KMS-11 (cell line): ENCODE measurements at regions not wholly inside any gene's neighbourhood (a gene's known extent, or its start where the extent isn't known, plus 50 kb on each side); places are given as distances from the start of the nearest gene placed in this dataset.

Experiments
- H2AFZ ChIP-seq: fragments of 200-600 bp; sonication (generic); 2 replicates; pipeline ENCODE4 v1.6.1; 2016; ENCODE audit warnings: antibody characterized with exemption, mixed run types, low read depth
- H3K27ac ChIP-seq: fragments of 200-600 bp; sonication (generic); 2 replicates; pipeline ENCODE4 v1.6.1; 2016; ENCODE audit warnings: mild to moderate bottlenecking, mixed run types
- H3K27me3 ChIP-seq: fragments of 200-600 bp; sonication (generic); 2 replicates; pipeline ENCODE4 v1.6.1; 2017; ENCODE audit warnings: mild to moderate bottlenecking, low read depth, mixed run types, moderate library complexity; ENCODE audit not compliant: insufficient read depth
- H3K36me3 ChIP-seq: fragments of 200-600 bp; sonication (generic); 2 replicates; pipeline ENCODE4 v1.6.1; 2017; ENCODE audit warnings: mild to moderate bottlenecking, mixed run types; ENCODE audit not compliant: insufficient read depth
- H3K4me1 ChIP-seq: fragments of 200-600 bp; sonication (generic); 2 replicates; pipeline ENCODE4 v1.6.1; 2016; ENCODE audit warnings: mild to moderate bottlenecking, low read depth, mixed run types; ENCODE audit not compliant: poor library complexity, severe bottlenecking
- H3K4me2 ChIP-seq: fragments of 200-600 bp; sonication (generic); 2 replicates; pipeline ENCODE4 v1.7.0; 2016; ENCODE audit warnings: mild to moderate bottlenecking, mixed run types
- H3K4me3 ChIP-seq: fragments of 200-600 bp; sonication (generic); IDR thresholded peaks from 2 replicates; pipeline ENCODE4 v1.6.1; 2017; ENCODE audit warnings: low read depth, low read length, mixed read lengths; ENCODE audit not compliant: insufficient read depth
- H3K79me2 ChIP-seq: fragments of 200-600 bp; sonication (generic); 2 replicates; pipeline ENCODE4 v1.6.1; 2016; ENCODE audit warnings: low read depth, mixed run types; ENCODE audit not compliant: insufficient read depth
- H3K9ac ChIP-seq: fragments of 200-600 bp; sonication (generic); 2 replicates; pipeline ENCODE4 v1.6.1; 2016; ENCODE audit warnings: mild to moderate bottlenecking, mixed run types
- H4K20me1 ChIP-seq: fragments of 200-600 bp; sonication (generic); 2 replicates; pipeline ENCODE4 v1.6.1; 2016; ENCODE audit warnings: mild to moderate bottlenecking, mixed run types; ENCODE audit not compliant: insufficient read depth
- CTCF ChIP-seq: fragments of 200-600 bp; sonication (generic); conservative IDR thresholded peaks from 2 replicates; pipeline ENCODE4 v1.6.1; 2017; ENCODE audit warnings: low read depth, mild to moderate bottlenecking, antibody characterized with exemption, low read length, moderate library complexity, mixed read lengths

GRCh38 chr3:55205990-55206389, 278.1 kb upstream of the LRTM1 start:
- no peaks in the 10 kb centered on the region for H3K27me3 ChIP-seq
- TF ChIP-seq CTCF: no peak
- H3K4me3 ChIP-seq: no peak overlapping the region
- H3K27ac ChIP-seq: no peak overlapping the region
- no peak overlapping the region for H2AFZ ChIP-seq
- no peaks in the 10 kb centered on the region for H3K79me2 ChIP-seq
- H3K4me1 ChIP-seq: no peaks in the 10 kb centered on the region
- H3K4me2 ChIP-seq: no peak overlapping the region
- no peaks in the 10 kb centered on the region for H4K20me1 ChIP-seq
- no peak overlapping the region for H3K9ac ChIP-seq
- H3K36me3 ChIP-seq: no peaks in the 10 kb centered on the region

DNA sequence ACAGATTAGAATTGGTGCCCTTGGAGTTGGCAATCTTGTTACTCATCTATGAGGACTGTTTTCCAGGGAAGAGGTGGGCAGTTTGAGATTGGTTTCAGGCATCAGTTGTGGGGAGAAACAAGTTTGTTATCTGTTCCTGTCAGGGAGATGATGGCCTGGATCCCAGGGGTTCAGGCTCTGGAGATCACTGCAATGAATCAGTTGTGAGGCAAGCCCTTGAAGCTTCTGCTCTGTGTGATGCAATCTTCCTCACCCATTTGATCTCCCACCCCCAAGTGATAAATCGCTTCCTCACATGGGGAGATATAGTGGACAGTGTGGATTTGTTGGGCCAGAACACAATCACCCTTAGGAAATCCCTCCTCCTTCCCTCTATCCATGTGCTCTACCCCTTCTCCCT, 276.6 kb upstream of the LRTM1 start:
- no peak for TF ChIP-seq CTCF
- H3K4me1 ChIP-seq: no peaks in the 10 kb centered on the region
- no peak overlapping the region for H2AFZ ChIP-seq
- H3K27ac ChIP-seq: no peak overlapping the region
- H4K20me1 ChIP-seq: no peaks in the 10 kb centered on the region
- no peak overlapping the region for H3K9ac ChIP-seq
- H3K79me2 ChIP-seq: no peaks in the 10 kb centered on the region
- no peak overlapping the region for H3K4me3 ChIP-seq
- H3K4me2 ChIP-seq: no peak overlapping the region
- H3K27me3 ChIP-seq: no peaks in the 10 kb centered on the region
- no peaks in the 10 kb centered on the region for H3K36me3 ChIP-seq

- H3K27ac ChIP-seq: no peak overlapping the region
- H3K79me2 ChIP-seq: no peaks in the 10 kb centered on the region
- no peaks in the 10 kb centered on the region for H4K20me1 ChIP-seq
- H3K9ac ChIP-seq: no peak overlapping the region
- H3K4me3 ChIP-seq: no peak overlapping the region
- H2AFZ ChIP-seq: no peak overlapping the region
- no peaks in the 10 kb centered on the region for H3K27me3 ChIP-seq
- H3K4me1 ChIP-seq: no peaks in the 10 kb centered on the region
- no peak overlapping the region for H3K4me2 ChIP-seq
- H3K36me3 ChIP-seq: no peaks in the 10 kb centered on the region
- no peak for TF ChIP-seq CTCF
Observed at GRCh38 chr3:55203546-55203945, 275.7 kb upstream of the LRTM1 start.

GRCh38 chr3:55203006-55203405, 275.1 kb upstream of the LRTM1 start:
- no peaks in the 10 kb centered on the region for H3K36me3 ChIP-seq
- H3K4me3 ChIP-seq: no peak overlapping the region
- no peaks in the 10 kb centered on the region for H3K4me1 ChIP-seq
- H3K4me2 ChIP-seq: no peak overlapping the region
- no peaks in the 10 kb centered on the region for H3K79me2 ChIP-seq
- no peak overlapping the region for H3K27ac ChIP-seq
- no peak overlapping the region for H3K9ac ChIP-seq
- TF ChIP-seq CTCF: no peak
- no peak overlapping the region for H2AFZ ChIP-seq
- no peaks in the 10 kb centered on the region for H4K20me1 ChIP-seq
- H3K27me3 ChIP-seq: no peaks in the 10 kb centered on the region

DNA sequence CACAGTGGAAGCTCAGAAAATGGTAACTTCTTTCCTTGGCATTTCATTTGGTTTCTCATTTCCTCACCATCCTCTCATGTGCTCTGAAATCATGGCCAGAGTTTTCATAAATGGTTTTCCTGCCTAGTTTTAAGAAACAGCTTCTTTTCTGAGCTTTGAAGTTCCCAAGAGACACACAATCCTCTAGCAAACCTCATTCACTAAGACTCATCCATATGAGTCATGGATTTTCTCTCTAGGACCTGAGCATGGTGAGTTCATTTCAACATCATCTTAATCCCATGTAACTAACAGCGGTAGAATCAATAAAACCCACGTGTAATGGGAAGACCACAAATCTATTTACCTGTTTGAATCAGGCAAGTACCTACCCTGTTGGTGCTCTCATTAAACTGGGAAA, 274.5 kb upstream of the LRTM1 start:
- H3K27me3 ChIP-seq: no peaks in the 10 kb centered on the region
- no peak overlapping the region for H3K4me3 ChIP-seq
- H3K4me2 ChIP-seq: no peak overlapping the region
- H3K36me3 ChIP-seq: no peaks in the 10 kb centered on the region
- H3K9ac ChIP-seq: no peak overlapping the region
- no peak for TF ChIP-seq CTCF
- H3K27ac ChIP-seq: no peak overlapping the region
- no peaks in the 10 kb centered on the region for H4K20me1 ChIP-seq
- H3K79me2 ChIP-seq: no peaks in the 10 kb centered on the region
- no peak overlapping the region for H2AFZ ChIP-seq
- no peaks in the 10 kb centered on the region for H3K4me1 ChIP-seq
